Stimulated activated CD4-positive, alpha-beta T cell treated with anti-CD3 and anti-CD28 coated beads, Interleukin-4, amount 100 ng/mL, for 48 hours (primary cell): ENCODE measurements at regions not wholly inside any gene's neighbourhood (a gene's known extent, or its start where the extent isn't known, plus 50 kb on each side); places are given as distances from the start of the nearest gene placed in this dataset.
A peak's percentile ranks its signal among the peaks of the same experiment; 100 is the strongest.
"Not testable (repeated sequence)": the region's sequence is repeated elsewhere in the genome, so short reads cannot be mapped to it uniquely, and the experiment has no call there.

Experiments used
- DNase-seq, 2 donors: peaks; one replicate each; pipeline ENCODE4 v3.0.0-alpha.2; 2020; ENCODE audit warnings: low read depth in 2 of 2

- no peak for DNase-seq
Measured at GRCh38 chr12:9372202-9372601, 164.0 kb upstream of the PZP start.

GRCh38 chr12:9367828-9368227 is 159.6 kb upstream of the PZP start:
- no peak for DNase-seq

GRCh38 chr12:9367201-9367600 is 159.0 kb upstream of the PZP start:
- DNase-seq = no peak

GRCh38 chr12:9365296-9365695 is 157.1 kb upstream of the PZP start:
- DNase-seq = no peak

GRCh38 chr12:9364224-9365176 is 156.3 kb upstream of the PZP start:
- DNase-seq = peak; percentile 24 to 28

- no peak for DNase-seq
Measured at GRCh38 chr12:9363145-9363544, 154.9 kb upstream of the PZP start.

- no peak for DNase-seq
Measured at GRCh38 chr12:9361879-9362326, 153.7 kb upstream of the PZP start.

- DNase-seq = not testable (repeated sequence)
Measured at GRCh38 chr12:9354009-9354754, 146.0 kb upstream of the PZP start.

GRCh38 chr12:9351136-9351535 is 142.9 kb upstream of the PZP start:
- DNase-seq = no peak

GRCh38 chr12:9349888-9350885 is 142.0 kb upstream of the PZP start:
- DNase-seq = no peak

GRCh38 chr12:9348906-9349518 is 140.8 kb upstream of the PZP start:
- DNase-seq = no peak

- no peak for DNase-seq
Measured at GRCh38 chr12:9347328-9348127, 139.3 kb upstream of the PZP start.

- DNase-seq = no peak
Measured at GRCh38 chr12:9346866-9347327, 138.7 kb upstream of the PZP start.

- DNase-seq = no peak
Measured at GRCh38 chr12:9345171-9345570, 137.0 kb upstream of the PZP start.

- no peak for DNase-seq
Measured at GRCh38 chr12:9344541-9344940, 136.3 kb upstream of the PZP start.

- no peak for DNase-seq
Measured at GRCh38 chr12:9343731-9344130, 135.5 kb upstream of the PZP start.

- no peak for DNase-seq
Measured at GRCh38 chr12:9342614-9343353, 134.6 kb upstream of the PZP start.

GRCh38 chr12:9341260-9341585 is 133.0 kb upstream of the PZP start:
- no peak for DNase-seq

GRCh38 chr12:9340422-9341259 is 132.4 kb upstream of the PZP start:
- DNase-seq = no peak
